HG03064 (cell line): ENCODE measurements at regions not wholly inside any gene's neighbourhood (a gene's known extent, or its start where the extent isn't known, plus 50 kb on each side); places are given as distances from the start of the nearest gene placed in this dataset.
"Not testable (repeated sequence)": the region's sequence is repeated elsewhere in the genome, so short reads cannot be mapped to it uniquely, and the experiment has no call there.

Experiments used
- ATAC-seq: cut with Tn5 transposase; IDR thresholded peaks from one replicate; pipeline ENCODE4 v1.9.1; 2021; ENCODE audit warnings: low read depth; ENCODE audit not compliant: unreplicated experiment

DNA sequence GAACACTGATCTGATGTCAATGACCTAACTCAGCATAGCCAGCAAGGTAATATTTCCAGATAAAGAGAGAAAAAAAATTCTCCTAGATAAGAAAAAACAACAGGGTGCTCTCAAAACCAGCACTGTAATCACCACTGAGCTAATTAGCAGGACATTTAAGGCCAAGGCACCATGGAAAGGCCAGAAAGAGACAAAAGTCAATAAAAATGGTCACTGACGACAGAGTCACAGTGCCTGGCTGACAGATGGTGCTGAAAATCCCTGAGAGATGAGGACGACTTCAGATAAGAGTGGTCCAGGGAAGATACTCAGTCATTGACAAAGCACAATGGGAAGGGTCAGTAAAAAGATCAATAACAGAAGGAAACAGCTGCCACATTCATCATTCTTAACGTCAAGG lies 186.7 kb downstream of the SPATA31A6 start:
- ATAC-seq, result not testable (repeated sequence)

- ATAC-seq, result not testable (repeated sequence)
Measured at GRCh38 chr9:42371417-42371816, 188.0 kb downstream of the SPATA31A6 start.

DNA sequence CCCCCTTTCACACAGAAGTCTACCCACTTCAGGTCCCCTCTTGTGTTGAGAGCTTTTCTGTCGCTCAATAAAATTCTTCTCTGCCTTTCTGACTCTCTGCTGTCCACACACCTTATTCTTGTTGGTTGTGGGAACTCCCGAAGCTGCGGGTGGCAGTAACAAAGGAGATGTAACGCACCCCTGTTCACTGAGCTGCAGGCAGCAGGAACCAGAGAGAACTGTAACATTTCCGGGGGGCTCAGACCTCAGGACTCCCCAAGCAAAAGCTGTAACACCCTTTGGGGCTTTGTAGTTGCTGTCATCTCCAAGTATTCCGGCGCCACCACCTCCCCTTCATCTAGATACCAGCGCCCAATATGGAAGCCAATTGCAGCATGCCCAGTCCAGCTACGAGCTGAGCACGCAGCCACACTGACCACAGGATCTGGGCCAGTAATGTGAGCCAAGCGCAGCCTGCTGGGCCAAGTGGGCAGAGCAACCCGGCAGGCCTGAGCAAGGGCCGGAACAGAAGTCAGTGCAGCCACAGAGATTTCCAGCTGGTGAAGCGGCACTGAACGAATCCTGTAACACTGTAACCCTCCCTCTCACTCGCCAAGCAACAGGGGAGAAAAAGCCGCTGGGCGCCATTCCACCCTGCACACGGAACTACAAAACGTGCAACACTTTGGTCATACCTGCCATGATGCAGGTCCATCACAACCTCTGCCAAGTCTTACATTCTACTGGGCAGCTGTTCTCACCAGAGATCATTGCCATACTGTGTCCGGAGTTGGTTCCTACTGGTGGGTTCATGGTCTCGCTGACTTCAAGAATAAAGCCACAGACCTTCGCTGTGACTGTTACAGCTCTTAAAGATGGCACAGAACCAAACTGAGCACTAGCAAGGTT lies 194.3 kb downstream of the SPATA31A6 start:
- ATAC-seq, result not testable (repeated sequence)

DNA sequence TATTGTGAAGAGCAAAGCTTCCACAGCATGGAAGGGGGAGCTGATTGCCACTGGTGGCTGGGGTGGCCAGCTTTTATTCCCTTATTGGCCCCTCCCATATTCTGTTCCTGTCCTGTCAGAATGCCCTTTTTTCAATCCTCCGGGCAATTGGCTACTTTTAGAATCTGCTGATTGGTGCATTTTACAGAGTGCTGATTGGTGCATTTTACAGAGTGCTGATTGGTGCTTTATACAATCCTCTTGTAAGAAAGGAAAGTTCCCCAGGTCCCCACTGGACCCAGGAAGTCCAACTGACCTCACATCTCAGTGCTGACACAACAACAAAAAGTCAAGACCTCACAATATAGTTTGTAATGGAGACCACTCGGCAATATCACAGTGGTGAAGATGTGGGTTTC lies 195.0 kb downstream of the SPATA31A6 start:
- no peak for ATAC-seq

- not testable (repeated sequence) for ATAC-seq
Measured at GRCh38 chr9:42379602-42380001, 196.1 kb downstream of the SPATA31A6 start.

DNA sequence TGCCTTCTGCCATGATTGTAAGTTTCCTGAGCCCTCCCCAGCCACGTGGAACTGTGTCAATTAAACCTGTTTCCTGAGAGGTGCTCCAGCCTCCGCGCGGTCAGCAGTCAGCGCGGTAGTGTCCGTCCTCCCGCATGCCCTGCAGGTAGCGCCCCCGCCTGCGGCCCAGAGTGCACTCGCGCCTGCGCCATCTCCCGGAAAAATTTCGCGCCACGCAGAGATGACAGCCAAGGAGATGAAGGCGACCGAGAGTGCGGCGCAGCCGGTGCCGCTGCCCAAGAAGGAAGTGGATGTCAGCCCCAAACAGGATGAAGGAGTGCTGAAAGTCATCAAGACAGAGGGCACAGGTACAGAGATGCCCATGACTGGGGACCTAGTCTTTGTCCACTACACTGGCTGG lies 201.1 kb downstream of the SPATA31A6 start:
- not testable (repeated sequence) for ATAC-seq

GRCh38 chr9:42385574-42386120 lies 202.2 kb downstream of the SPATA31A6 start:
- not testable (repeated sequence) for ATAC-seq

DNA sequence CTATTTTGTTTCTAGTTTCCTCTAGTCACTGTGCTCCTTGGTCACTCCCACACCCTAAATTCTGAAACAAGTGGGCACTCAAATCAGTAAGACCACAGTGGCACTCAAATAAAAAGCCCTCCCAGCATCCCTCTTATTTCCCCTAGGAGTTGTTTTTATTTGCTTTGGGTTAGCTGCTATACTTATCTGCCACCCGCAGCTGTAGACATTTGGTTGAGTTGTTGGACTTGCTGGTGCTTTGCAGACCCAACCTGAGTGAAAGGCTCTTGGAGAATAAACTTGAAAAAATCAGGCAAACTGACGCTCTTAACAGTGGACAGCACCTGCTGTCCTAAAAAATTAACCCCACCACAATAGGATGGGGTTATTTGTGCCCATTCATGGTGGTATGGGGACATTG lies 203.0 kb downstream of the SPATA31A6 start:
- ATAC-seq, result no peak

DNA sequence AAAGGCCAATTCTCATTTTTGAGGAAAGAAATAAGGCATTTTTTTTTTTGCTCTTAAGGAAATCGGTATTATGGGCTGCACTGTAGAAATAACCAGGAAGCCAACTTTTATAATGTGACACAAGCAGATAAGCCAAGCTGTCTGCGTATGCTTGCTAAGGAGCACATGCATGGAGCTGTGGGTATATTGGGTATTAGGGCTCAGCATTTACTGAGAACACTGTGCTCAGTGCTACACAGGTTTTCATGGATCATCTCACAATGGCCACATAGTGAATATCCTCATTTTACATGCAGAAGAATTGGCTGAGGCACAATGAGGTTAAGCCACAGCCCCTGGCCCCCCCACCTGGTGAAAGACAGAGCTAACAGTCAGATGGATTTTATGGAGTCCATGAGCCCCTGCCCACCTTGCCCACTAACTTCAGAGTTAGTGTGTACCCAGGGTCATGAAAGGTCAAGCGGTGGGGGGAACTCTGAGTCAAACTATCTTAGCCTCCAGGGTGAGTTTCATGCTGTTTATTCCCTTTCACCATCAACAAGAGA lies 204.8 kb downstream of the SPATA31A6 start:
- ATAC-seq, result no peak

GRCh38 chr9:42388846-42389245 lies 205.4 kb downstream of the SPATA31A6 start:
- ATAC-seq, result no peak

DNA sequence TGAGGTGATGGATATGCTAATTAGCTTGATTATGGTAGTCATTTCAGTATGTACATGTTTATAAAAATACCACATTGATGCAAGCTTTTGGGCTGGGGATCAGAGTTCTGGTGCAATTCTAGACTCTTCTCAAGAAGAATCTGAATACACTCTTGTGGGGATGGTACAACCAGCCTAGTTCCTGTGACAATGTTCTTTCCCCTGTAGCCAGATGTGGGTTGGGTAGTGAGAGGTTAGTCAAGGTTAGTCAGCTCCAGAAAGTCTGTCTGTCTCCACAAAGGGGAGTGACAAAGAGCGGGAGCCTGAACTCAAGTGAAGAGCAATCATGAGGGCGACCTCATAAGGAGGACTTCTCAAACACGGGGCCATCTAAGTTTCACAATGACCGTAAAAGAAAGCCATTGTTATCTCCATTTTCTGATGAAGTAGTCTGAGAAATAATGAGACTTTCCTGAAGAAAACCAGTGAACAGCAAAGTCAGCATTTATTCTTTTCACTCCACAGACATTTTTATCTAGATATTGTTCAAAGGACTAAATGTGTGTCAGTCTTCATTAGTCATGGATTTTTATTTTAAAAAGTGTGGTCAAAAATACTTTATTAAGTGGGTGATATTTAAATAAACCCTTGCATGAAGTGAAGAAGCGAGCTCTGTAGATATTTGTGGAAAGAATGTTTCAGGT lies 209.5 kb downstream of the SPATA31A6 start:
- not testable (repeated sequence) for ATAC-seq

DNA sequence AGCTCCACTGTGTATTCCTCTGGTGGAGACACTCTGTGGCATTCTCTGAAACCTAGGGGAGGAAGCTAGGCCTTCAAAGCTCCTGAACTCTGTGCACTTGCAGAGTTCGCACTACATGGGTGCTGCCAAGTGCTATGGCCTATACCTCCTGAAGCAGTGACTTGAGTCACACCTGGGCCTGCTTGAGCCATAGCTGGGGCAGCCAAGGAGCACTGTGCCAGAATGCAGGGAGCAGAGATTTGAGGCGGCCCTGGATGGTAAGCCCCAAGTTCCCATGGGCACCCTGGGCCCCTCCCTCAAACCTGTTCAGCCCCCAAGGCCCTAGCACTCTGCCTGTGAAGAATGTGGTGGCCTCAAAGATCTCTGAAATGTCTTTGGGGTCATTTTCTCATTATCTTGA lies 212.9 kb downstream of the SPATA31A6 start:
- ATAC-seq, result no peak

DNA sequence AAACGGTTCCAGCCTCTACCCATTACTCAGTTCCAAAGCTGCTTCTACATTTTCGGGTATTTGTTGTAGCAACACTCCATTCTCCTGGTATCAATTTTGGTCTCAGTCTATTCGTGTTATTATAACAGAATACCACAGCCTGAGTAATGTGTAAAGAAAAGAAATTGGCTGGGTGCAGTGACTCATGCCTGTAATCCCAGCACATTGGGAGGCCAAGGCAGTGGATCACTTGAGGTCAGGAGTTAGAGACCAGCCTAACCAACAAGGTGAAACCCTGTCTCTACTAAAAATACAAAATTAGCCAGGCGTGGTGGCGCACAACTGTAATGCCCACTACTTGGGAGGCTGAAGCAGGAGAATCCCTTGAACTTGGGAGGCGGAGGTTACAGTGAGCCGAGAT lies 213.9 kb downstream of the SPATA31A6 start:
- ATAC-seq, result not testable (repeated sequence)

GRCh38 chr9:42402919-42403318 lies 219.5 kb downstream of the SPATA31A6 start:
- not testable (repeated sequence) for ATAC-seq

DNA sequence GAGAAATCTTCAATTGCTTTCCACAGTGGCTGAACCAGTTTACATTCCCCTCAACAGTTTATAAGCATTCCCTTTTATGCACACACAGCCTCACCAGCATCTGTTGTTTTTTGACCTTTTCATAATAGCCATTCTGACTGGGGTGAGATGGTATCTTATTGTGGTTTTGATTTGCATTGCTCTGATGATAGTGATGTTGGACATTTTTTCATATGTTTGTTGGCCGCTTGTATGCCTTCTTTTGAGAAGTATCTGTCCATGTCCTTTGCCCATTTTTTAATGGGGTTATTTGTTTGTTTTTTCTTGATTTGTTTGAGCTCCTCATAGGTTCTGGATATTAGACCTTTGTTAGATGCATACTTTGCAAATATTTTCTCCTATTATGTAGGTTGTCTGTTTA lies 226.1 kb downstream of the SPATA31A6 start:
- not testable (repeated sequence) for ATAC-seq

- ATAC-seq, result not testable (repeated sequence)
Measured at GRCh38 chr9:42412354-42412753, 228.9 kb downstream of the SPATA31A6 start.

GRCh38 chr9:42414865-42415264 lies 231.4 kb downstream of the SPATA31A6 start:
- ATAC-seq, result not testable (repeated sequence)

DNA sequence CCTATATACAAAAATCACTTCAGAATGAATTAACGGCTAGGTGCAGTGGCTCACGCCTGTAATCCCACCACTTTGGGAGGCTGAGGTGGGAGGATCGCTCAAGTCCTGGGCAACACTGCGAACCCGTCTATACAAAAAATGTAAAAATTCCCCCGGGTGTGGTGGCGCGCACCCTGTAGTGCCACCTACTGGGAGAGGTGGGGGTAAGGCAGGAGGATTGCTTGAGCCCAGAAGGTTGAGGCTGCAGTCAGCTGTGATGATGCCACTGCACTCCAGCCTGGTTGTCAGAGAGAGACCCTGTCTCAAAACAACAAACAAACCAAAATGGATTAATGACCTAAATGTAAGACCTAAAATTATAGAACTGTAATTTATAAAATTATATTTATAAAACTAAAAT lies 236.2 kb downstream of the SPATA31A6 start:
- ATAC-seq, result not testable (repeated sequence)

DNA sequence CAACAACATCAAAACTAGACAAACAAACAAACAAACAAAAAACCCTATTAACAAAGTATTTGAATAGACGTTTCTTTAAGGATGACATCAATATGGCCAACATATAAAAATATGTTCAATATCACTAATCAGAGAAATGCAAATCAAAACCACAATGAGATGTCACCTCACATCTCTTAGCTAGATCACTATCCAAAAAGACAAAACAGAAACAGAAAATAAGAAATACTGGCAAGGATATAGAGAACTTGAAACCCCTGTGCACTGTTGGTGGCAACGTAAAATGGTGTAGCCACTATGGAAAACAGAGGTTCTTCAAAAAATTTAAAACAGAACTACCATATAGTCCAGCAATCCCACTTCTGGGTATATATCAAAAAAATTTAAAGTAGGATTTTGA lies 236.9 kb downstream of the SPATA31A6 start:
- not testable (repeated sequence) for ATAC-seq

- not testable (repeated sequence) for ATAC-seq
Measured at GRCh38 chr9:42421630-42422029, 238.2 kb downstream of the SPATA31A6 start.
